ENCODE measurements at regions not wholly inside any gene's neighbourhood (a gene's known extent, or its start where the extent isn't known, plus 50 kb on each side); places are given as distances from the start of the nearest gene placed in this dataset.

DNA sequence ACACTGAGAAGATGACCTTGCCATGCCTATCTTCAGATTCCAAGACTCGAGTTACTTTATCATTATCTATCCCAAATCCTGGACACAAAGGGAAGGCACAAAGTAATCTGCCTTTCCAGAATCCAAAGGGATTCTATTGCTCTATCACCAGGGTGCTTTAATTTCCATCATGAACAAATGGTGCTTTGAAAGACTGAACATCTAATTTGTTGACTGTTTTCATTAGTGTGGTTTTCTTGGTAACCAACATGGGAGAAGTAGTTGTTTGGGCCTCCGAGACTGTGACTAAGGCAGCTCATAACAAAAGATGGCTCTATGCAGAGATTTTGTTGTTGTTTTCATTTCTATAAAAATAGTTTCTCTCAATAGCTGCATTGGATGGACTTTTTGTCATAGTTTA lies 441.0 kb upstream of the SOX9 start:
- TF ChIP-seq EZH2 (IDR thresholded peaks at IDR 0.05): no peak
- no peak for TF ChIP-seq POLR2AphosphoS5 (IDR thresholded peaks at IDR 0.05; ENCODE audit: borderline replicate concordance, low read depth, low read length)
- no peak for TF ChIP-seq FOXP2 (optimal IDR thresholded peaks at IDR 0.05; ENCODE audit: control extremely low read depth, extremely low read length, insufficient read depth)
